Neural progenitor cell (in vitro differentiated cells): ENCODE measurements at regions not wholly inside any gene's neighbourhood (a gene's known extent, or its start where the extent isn't known, plus 50 kb on each side); places are given as distances from the start of the nearest gene placed in this dataset.

ENCODE experiments used
- CTCF ChIP-seq: fragments of 200-600 bp; sonication (generic); IDR thresholded peaks from 2 replicates; pipeline ENCODE4 v1.5.1; 2017; ENCODE audit warnings: antibody characterized with exemption, mild to moderate bottlenecking
- EZH2 ChIP-seq: fragments of 200-600 bp; sonication (generic); IDR thresholded peaks from 2 replicates; pipeline ENCODE4 v1.6.1; 2017; ENCODE audit warnings: antibody characterized with exemption, mild to moderate bottlenecking, moderate library complexity
- EZH2phosphoT487 ChIP-seq: fragments of 200-600 bp; sonication (generic); IDR thresholded peaks from 2 replicates; pipeline ENCODE4 v1.6.1; 2017; ENCODE audit warnings: antibody characterized with exemption

- TF ChIP-seq EZH2phosphoT487 (no peak), CTCF (no peak), EZH2 (no peak)
Measured at GRCh38 chr13:23488442-23488841, 54.9 kb upstream of the SACS start.
